Stimulated activated CD8-positive, alpha-beta memory T cell treated with anti-CD3 and anti-CD28 coated beads, Interleukin-15, amount 100 ng/mL, for 4 hours (primary cell): ENCODE measurements at regions not wholly inside any gene's neighbourhood (a gene's known extent, or its start where the extent isn't known, plus 50 kb on each side); places are given as distances from the start of the nearest gene placed in this dataset.

ENCODE experiments used
- DNase-seq, 2 donors: peaks; one replicate each; pipeline ENCODE4 v3.0.0-alpha.2; 2020; ENCODE audit warnings: low read depth in 2 of 2

DNA sequence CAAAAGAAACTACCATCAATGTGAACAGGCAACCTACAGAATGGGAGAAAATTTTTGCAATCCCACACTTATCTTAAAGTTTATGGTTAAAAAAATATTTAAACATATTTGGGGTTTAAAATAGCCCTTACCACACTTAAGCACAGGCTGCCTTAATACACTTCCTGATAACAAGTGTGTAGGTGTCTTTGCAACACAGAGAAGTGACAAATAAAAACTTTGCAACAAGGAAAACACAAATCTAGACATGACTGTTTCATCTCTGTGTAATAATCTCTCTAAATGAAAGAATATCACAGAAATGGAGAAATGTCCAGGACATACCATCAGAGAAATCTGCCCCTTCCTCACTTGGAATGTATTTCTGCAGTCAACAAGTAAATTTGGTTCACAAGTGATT lies 464.1 kb upstream of the ARHGEF26 start:
- DNase-seq, result no peak

GRCh38 chr3:153657461-153657860 lies 463.7 kb upstream of the ARHGEF26 start:
- DNase-seq, result no peak

DNA sequence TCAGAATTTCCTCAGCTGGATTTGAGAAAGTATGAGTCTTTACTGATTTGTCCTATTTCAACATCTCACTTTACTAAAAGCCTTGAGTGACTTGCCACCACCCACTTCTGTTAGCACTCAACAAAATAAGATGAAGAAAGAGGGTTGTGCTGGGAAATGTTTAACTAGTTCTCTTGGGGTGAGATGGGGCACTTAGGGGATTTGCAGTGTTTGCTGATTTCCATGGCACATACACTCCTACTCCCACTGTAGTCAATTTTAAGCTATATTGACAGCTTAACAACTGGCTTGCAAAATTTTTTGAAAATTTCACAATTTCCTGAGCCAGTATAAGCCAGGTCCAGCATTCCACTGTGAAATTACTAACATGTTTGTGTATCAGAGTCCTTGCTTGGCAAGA lies 463.1 kb upstream of the ARHGEF26 start:
- no peak for DNase-seq

GRCh38 chr3:153666991-153667740 lies 454.0 kb upstream of the ARHGEF26 start:
- no peak for DNase-seq

- DNase-seq, result no peak
Measured at GRCh38 chr3:153669527-153669926, 451.7 kb upstream of the ARHGEF26 start.

GRCh38 chr3:153670577-153670976 lies 450.6 kb upstream of the ARHGEF26 start:
- no peak for DNase-seq

- no peak for DNase-seq
Measured at GRCh38 chr3:153673853-153674252, 447.3 kb upstream of the ARHGEF26 start.

GRCh38 chr3:153679714-153680113 lies 441.5 kb upstream of the ARHGEF26 start:
- no peak for DNase-seq

GRCh38 chr3:153680526-153680925 lies 440.7 kb upstream of the ARHGEF26 start:
- no peak for DNase-seq

- DNase-seq, result no peak
Measured at GRCh38 chr3:153681057-153681456, 440.1 kb upstream of the ARHGEF26 start.

DNA sequence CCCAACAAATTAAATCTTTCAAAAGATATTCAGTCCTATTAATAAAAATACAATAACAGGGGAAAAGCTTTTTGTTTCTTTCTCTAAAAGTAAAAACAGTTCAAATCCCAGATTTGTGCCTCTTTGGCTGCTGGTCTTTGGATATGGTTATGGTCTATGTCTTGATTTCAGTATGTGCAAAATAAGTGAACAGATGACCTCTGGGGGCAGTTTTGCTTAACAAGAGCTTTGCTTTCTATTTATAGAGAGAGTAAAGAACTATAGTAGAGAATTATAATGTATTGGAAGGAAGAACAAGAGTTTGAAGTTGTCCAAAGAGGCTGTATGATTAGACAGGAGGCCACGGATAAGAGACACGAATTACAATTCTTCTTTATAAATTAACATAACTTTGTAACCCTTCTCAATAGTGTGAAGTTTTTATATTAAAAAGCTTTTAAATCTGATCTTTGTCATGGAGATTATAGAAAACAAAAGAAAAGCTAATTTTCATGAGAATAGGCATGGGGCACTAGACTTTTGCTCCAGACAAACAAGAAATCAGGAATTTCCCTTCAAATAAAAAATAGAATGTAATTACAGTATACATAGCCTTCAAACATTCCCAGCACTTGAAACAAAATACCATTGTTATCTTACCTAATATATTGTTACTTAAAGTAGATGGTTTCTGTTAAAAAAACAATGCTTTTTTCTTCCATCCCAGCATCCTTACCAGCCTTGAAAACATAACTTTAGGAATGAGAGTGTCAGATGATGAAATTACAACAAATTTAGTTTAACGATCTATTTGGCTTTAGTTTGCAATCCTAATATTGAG lies 432.7 kb upstream of the ARHGEF26 start:
- no peak for DNase-seq

DNA sequence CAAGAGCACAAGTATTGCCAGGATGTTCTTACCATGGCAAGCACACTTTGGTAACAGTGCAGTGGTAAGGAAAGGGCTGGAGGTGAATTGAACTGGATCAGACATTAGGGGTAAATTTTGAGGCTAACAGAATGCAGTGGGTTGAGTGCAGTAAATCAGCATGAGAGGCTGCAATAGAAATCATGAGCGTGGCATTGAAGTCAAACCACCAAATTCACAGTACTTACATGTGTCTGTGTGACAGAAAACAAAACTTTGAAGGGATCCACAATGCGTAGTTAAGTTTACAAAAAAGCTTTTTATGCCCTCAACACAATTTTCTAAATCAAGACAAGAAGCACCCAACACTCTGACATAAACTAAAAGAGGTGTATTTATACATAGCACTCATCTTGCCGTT lies 428.0 kb upstream of the ARHGEF26 start:
- no peak for DNase-seq

DNA sequence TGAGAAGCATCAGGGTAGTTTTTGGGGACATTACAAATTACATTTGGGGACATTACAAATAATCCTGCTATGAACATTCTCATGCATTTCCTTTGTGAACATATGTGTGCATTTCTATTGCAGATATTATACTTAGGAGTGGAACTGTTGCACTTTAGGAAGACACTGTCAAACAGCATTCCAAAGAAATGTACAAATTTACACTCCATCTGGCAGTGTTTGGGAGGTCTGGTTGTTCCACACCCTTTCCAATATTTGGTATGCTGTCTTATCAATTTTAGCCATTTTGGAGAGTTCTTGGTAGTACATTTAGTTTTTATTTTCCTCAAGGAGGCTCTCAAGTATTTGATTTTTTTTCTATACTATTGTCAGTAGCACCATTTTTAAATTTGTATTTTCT lies 419.1 kb upstream of the ARHGEF26 start:
- no peak for DNase-seq

DNA sequence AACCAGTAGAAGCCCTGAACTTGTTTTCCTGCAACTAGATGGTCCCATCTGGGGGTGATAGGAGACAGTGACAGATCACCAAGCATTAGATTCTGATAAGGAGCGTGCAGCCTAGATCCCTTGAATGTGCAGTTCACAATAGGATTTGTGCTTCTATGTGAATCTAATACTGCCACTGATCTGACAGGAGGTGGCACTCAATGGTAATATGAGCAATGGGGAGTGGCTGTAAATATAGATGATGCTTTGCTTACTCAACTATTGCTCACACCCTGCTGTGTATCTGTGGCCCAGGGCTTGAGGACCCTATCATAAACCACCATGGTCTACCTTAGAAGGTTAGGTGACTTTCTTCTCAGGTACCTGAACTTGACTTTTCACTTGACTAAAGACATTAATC lies 417.1 kb upstream of the ARHGEF26 start:
- DNase-seq, result no peak

DNA sequence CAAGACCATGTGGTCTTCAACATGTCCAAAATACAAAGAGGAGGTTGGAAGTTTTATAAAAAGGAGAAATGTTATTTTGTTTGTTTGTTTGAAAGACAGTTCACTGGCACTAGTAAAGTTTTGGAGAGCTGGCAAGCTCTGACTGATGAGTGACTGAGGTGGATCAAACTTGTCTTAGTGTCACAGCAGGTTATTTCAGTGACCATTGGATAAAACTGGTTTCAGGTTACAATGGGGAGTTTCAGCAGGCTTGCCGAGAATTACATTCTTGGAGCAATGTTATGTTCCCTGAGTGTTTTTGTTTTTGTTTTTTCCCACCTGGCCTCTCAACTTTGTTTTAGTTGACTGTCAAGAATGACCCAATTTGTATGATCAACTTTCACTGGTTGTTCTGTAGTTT lies 414.5 kb upstream of the ARHGEF26 start:
- no peak for DNase-seq

DNA sequence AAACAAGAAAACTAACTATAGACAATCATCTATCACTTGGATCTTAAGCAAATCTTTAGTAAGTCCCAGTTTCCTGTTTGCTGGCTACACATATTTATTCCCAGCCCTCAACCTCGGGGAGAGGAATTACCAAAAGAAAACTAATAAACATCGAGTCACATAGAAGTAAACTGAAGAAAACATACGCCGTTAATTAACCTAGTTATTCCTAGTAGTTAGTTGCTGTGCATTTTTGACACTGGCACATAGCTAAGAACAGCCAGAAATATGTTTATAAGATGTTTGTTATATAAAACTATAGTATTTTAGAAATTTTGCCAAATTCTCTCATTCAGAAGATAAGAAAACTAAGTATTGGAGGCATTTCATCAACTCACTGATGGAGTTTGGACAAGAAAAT lies 407.2 kb upstream of the ARHGEF26 start:
- DNase-seq, result no peak

DNA sequence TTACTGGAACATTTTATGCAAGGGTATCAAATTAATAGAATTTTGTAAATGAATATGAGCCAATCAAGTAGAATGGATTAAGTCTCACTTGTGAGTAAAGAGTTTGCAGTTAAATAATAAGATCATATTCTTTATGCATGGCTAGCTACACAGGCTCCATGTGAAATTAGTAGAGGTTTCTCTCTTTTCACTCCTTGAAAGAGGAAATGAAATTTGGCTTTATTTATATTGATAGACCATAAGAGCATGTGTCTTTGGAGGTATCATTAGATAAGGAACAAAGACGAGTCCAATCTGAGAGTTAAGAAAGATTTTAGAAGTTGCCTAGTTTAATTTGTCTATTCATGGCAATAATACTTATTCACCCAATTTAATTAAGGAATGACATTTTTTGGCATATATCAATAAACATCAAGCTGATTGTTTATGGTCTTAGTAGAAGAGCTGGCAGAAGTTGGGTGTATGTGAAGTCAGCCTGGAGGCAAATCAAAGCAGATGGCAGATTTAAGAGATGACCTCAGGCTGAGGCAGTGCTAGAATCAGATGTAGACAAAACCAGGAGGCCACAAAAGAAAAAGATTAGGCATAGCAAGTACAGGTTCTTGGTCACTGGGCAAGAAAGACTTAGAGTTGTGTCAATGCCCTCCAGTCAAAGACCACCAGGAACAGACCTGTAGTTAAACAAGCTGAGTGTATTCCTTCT lies 406.5 kb upstream of the ARHGEF26 start:
- DNase-seq, result no peak

DNA sequence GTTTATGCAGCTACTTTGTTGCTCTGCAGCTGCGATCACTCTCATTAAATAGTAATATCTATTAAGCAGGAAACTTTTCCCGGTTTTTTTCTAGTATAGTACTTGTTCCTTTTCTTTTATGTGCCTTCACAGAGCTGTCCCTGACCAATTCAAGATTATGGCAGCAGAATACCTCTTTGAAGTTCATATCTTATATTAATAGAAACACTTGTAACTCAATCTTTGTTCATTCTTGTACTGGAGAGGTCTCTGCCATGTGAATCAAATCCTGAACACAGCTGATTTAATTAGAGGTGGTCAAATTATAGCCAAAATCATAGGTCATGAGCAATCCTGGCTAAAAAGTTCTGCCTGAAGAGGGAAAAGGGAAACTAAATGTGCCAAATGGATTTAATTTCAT lies 399.0 kb upstream of the ARHGEF26 start:
- DNase-seq, result no peak

DNA sequence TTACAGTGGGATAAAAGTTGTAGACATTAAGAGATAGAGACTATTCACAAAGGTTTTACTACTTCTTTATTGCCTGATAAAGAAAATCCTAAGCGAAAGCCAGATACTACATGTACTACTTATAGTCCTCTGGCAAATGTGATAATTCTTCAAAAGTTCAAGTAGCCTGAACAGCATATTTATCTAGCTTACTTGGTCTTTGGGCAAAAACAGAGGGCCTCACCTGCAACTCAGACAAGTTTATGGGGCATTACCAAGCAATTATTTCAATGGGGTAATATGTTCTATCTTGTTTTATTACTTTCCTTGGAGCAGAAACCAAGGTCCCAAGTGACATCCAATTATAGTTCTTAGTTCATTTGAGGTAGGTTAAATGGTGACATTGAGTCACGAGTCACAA lies 390.1 kb upstream of the ARHGEF26 start:
- no peak for DNase-seq

- no peak for DNase-seq
Measured at GRCh38 chr3:153734777-153735551, 386.2 kb upstream of the ARHGEF26 start.

GRCh38 chr3:153740109-153740508 lies 381.1 kb upstream of the ARHGEF26 start:
- DNase-seq, result no peak

GRCh38 chr3:153744889-153745288 lies 376.3 kb upstream of the ARHGEF26 start:
- no peak for DNase-seq
